IPS DF 6.9 (cell line): ENCODE measurements at regions not wholly inside any gene's neighbourhood (a gene's known extent, or its start where the extent isn't known, plus 50 kb on each side); places are given as distances from the start of the nearest gene placed in this dataset.

Experiments used
- DNase-seq: peaks from one replicate; pipeline ENCODE4 v3.0.0-alpha.2; 2013; ENCODE audit warnings: low read depth, low spot score
- H3K27ac ChIP-seq: one replicate; pipeline ENCODE4 v1.5.1; 2013; ENCODE audit warnings: low read length, control low read depth
- H3K27me3 ChIP-seq: 2 replicates; pipeline ENCODE4 v1.6.1; 2013; ENCODE audit warnings: mild to moderate bottlenecking, low read length; ENCODE audit not compliant: control insufficient read depth, insufficient read depth
- H3K36me3 ChIP-seq: 2 replicates; pipeline ENCODE4 v1.6.1; 2013; ENCODE audit warnings: low read length; ENCODE audit not compliant: control insufficient read depth, insufficient read depth
- H3K4me1 ChIP-seq: 2 replicates; pipeline ENCODE4 v1.6.1; 2013; ENCODE audit warnings: low read length; ENCODE audit not compliant: control insufficient read depth, insufficient read depth
- H3K4me3 ChIP-seq: 2 replicates; pipeline ENCODE4 v1.5.1; 2013; ENCODE audit warnings: mild to moderate bottlenecking, low read length
- H3K9me3 ChIP-seq: 2 replicates; pipeline ENCODE4 v1.6.1; 2013; ENCODE audit warnings: low read length, inconsistent platforms; ENCODE audit not compliant: control insufficient read depth, insufficient read depth
- WGBS: extraction: QIAGEN DNeasy Blood & Tissue Kit; methylation state at CpG from one replicate; pipeline ENCODE4 v1.1.7; 2013; ENCODE audit warnings: mixed read lengths, missing lambda C conversion rate; ENCODE audit not compliant: insufficient read length, insufficient coverage; 5-methylcytosine and 5-hydroxymethylcytosine counted together

DNA sequence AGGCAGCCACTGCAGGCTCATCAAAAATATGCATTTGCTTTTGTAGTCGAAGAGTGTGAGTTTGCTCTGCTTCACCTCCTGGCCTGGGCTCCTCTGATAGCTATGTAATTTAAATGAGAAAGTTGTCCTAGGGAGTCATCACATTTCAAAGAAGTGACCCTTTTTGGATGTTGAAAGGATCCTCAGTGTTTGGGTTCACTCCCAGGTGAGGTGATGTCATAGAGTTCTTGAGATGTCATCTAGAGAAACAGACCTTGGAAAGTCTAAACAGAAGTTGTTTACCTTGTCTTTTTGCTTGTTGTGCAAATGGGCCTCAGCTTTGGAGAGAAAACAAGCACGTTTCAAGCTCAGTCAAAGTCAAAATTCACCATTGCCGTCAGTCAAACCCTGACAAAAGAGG lies 92.0 kb upstream of the BARHL2 start:
- WGBS = no CpG with 5 or more reads among the region's 3 CpGs
- Histone ChIP-seq H3K4me3 (no peak overlapping the region), H3K4me1 (peaks cover 4% of the 10 kb centered on the region; the same call in 1 of the 2 replicates), H3K27me3 (peaks cover 26% of the 10 kb centered on the region; the same call in 1 of the 2 replicates), H3K9me3 (no peaks in the 10 kb centered on the region), H3K36me3 (no peaks in the 10 kb centered on the region), H3K27ac (no peak overlapping the region)
- DNase-seq = peak; percentile 37

DNA sequence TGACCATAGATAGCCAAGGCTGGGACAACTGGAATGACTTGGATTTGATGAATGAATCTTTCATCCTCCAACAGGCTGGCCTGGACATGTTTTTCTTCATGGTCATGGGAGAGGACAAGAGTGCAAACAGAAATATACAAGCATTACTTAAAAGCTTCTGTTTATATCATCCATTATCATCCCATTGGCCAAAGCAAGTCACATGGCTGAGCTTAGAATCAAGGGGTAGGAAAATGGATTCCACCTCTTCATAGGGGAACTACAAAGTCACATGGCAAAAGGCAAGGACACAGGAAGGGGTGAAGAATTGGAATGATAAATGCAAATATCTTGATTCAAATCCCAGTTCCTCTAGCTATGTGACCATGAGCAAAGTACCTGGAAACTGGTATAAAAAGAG lies 90.2 kb upstream of the BARHL2 start:
- DNase-seq = no peak
- no peaks in the 10 kb centered on the region for H3K9me3 ChIP-seq
- H3K36me3 ChIP-seq = no peaks in the 10 kb centered on the region
- H3K4me1 ChIP-seq = peaks cover 4% of the 10 kb centered on the region; the same call in 1 of the 2 replicates
- H3K27ac ChIP-seq = no peak overlapping the region
- peaks cover 26% of the 10 kb centered on the region; the same call in 1 of the 2 replicates for H3K27me3 ChIP-seq
- H3K4me3 ChIP-seq = no peak overlapping the region

GRCh38 chr1:90802622-90803021 lies 85.5 kb upstream of the BARHL2 start:
- Histone ChIP-seq H3K36me3 (no peaks in the 10 kb centered on the region), H3K27me3 (peaks cover 8% of the 10 kb centered on the region; the same call in 1 of the 2 replicates), H3K4me3 (no peak overlapping the region), H3K4me1 (no peaks in the 10 kb centered on the region), H3K9me3 (no peaks in the 10 kb centered on the region), H3K27ac (no peak overlapping the region)
- no peak for DNase-seq
- WGBS = no CpG with 5 or more reads among the region's 1 CpG

GRCh38 chr1:90800012-90800717 lies 83.1 kb upstream of the BARHL2 start:
- Histone ChIP-seq H3K9me3 (no peaks in the 10 kb centered on the region), H3K4me3 (no peak overlapping the region), H3K4me1 (peaks cover 2% of the 10 kb centered on the region; the same call in 1 of the 2 replicates), H3K27me3 (no peaks in the 10 kb centered on the region), H3K36me3 (no peaks in the 10 kb centered on the region), H3K27ac (no peak overlapping the region)
- WGBS = no CpG with 5 or more reads among the region's 6 CpGs
- DNase-seq = no peak

- no peak for DNase-seq
- Histone ChIP-seq H3K27ac (no peak overlapping the region), H3K36me3 (no peaks in the 10 kb centered on the region), H3K4me1 (peaks cover 2% of the 10 kb centered on the region; the same call in 1 of the 2 replicates), H3K27me3 (no peaks in the 10 kb centered on the region), H3K4me3 (no peak overlapping the region), H3K9me3 (no peaks in the 10 kb centered on the region)
- no CpG with 5 or more reads among the region's 8 CpGs for WGBS
Measured at GRCh38 chr1:90799326-90799725, 82.2 kb upstream of the BARHL2 start.

DNA sequence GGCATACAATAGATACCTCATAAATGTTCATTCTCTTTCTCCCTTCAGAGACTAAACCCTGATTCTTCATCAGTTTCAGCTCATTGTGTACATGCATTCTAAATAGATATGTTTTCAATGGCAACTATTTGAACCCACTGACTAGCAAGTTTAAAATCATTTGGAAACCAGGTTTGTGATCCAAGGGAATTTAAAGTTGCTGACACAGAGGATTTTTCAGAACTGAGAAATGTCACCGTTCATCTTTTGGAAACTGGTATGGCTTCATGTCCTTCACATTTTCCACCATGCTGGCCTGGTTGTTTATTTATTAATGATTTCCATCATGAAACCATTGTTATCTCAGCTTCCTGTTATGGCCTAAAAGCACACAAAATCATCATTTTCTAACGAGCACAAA lies 81.8 kb upstream of the BARHL2 start:
- Histone ChIP-seq H3K4me3 (no peak overlapping the region), H3K9me3 (no peaks in the 10 kb centered on the region), H3K36me3 (no peaks in the 10 kb centered on the region), H3K27ac (no peak overlapping the region), H3K27me3 (no peaks in the 10 kb centered on the region), H3K4me1 (peaks cover 2% of the 10 kb centered on the region; the same call in 1 of the 2 replicates)
- no CpG with 5 or more reads among the region's 2 CpGs for WGBS
- no peak for DNase-seq

DNA sequence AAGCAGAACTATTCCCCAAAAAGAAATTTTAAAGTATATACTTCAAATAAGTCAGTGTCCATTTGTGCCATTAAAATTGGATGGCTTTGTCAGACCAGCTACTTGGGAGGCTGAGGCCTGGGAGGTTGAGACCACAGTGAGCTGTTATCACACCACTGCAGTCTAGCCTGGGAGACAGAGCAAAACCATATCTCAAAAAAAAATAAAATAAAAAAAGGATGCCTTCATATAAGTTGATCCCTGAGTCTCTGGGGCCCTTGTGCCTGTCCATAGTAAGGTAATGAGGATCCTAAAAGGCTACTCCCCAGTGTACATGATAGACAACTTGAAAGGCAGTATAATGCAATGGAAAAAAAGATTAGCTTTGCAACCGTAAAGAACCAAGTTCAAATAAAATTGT lies 81.2 kb upstream of the BARHL2 start:
- H3K4me1 ChIP-seq = peaks cover 2% of the 10 kb centered on the region; the same call in 1 of the 2 replicates
- H3K27ac ChIP-seq = no peak overlapping the region
- H3K27me3 ChIP-seq = no peaks in the 10 kb centered on the region
- no CpG with 5 or more reads among the region's 1 CpG for WGBS
- DNase-seq = no peak
- H3K4me3 ChIP-seq = no peak overlapping the region
- no peaks in the 10 kb centered on the region for H3K36me3 ChIP-seq
- no peaks in the 10 kb centered on the region for H3K9me3 ChIP-seq

GRCh38 chr1:90795431-90795830 lies 78.3 kb upstream of the BARHL2 start:
- H3K4me1 ChIP-seq = peaks cover 2% of the 10 kb centered on the region; the same call in 1 of the 2 replicates
- DNase-seq = no peak
- no peaks in the 10 kb centered on the region for H3K27me3 ChIP-seq
- H3K4me3 ChIP-seq = no peak overlapping the region
- no peak overlapping the region for H3K27ac ChIP-seq
- H3K36me3 ChIP-seq = no peaks in the 10 kb centered on the region
- H3K9me3 ChIP-seq = no peaks in the 10 kb centered on the region
- no CpG with 5 or more reads among the region's 2 CpGs for WGBS

DNA sequence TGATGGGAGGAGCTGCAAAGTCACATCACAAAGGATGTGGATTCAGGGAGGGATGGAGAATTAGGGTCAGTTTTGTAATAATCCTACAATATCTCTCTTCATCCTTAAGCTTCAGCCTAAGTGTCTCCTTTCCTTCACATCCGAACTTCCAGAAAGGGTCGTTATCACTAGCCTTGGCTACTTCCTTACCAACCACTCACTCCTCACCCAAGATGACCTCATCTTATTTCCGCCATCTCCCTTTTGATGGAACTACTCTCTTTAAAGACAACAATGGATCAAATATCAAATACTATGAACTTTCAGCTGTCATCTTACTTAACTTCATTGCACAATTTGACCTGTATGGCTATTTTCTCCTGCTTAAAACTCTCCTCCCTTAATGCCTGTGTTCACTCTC lies 69.6 kb upstream of the BARHL2 start:
- H3K9me3 ChIP-seq = no peaks in the 10 kb centered on the region

DNA sequence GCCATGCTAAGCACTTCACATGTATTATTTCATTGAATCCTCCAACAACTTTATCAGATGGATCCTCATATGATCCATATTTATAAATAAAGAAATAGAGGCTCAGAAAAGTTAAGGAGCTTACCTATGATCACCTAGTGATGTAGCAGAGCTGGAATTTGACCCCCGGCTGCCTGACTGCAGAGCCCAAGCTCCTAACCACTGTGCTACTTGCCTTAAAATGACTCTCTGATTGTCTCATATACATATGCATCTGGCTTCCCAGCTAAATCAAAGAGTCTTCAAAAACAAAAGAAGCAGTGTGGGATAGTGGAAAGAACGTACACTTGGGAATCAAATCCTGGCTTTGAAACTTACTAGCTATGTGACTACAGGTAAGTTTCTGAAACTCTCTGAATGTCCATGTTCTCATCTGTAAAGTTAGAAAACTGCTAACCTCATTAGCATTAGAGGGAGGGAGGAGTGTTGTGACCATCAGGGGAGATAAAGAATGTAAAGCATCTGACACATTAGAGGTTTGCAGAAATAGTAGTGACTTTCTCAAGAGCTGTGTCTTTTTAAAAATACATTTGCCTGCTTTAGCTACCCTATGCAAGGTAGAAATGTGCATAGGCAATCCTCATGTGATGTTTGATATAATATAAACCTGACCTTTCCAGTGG lies 67.2 kb upstream of the BARHL2 start:
- Histone ChIP-seq H3K27me3 (no peaks in the 10 kb centered on the region), H3K9me3 (no peaks in the 10 kb centered on the region), H3K4me3 (no peak overlapping the region), H3K27ac (no peak overlapping the region), H3K4me1 (no peaks in the 10 kb centered on the region), H3K36me3 (no peaks in the 10 kb centered on the region)
- DNase-seq = no peak
- WGBS = no CpG with 5 or more reads among the region's 2 CpGs

More for the DNA sequence above, 69.6 kb upstream of the BARHL2 start:
- no peak overlapping the region for H3K4me3 ChIP-seq
- H3K27ac ChIP-seq = no peak overlapping the region
- DNase-seq = no peak
- H3K36me3 ChIP-seq = no peaks in the 10 kb centered on the region
- no peaks in the 10 kb centered on the region for H3K4me1 ChIP-seq
- WGBS = no CpG with 5 or more reads among the region's 3 CpGs
- no peaks in the 10 kb centered on the region for H3K27me3 ChIP-seq
